GM06990 (cell line): ENCODE measurements at regions not wholly inside any gene's neighbourhood (a gene's known extent, or its start where the extent isn't known, plus 50 kb on each side); places are given as distances from the start of the nearest gene placed in this dataset.

ENCODE experiments used
- DNase-seq: peaks from one replicate; pipeline ENCODE4 v3.0.0-alpha.2; 2011; ENCODE audit not compliant: insufficient read length; ENCODE audit errors: extremely low read depth
- H3K27me3 ChIP-seq: replicated peaks from 2 replicates; pipeline ENCODE4 v1.6.0; 2011; ENCODE audit warnings: low read length; ENCODE audit not compliant: control insufficient read depth, insufficient read depth
- H3K36me3 ChIP-seq: 2 replicates; pipeline ENCODE4 v1.5.1; 2011; ENCODE audit warnings: low read length; ENCODE audit not compliant: control insufficient read depth, insufficient read depth
- H3K4me3 ChIP-seq: replicated peaks from 2 replicates; pipeline ENCODE4 v1.5.1; 2011; ENCODE audit warnings: low read depth, mild to moderate bottlenecking, control low read depth, low read length
- CTCF ChIP-seq: IDR thresholded peaks from 2 replicates; pipeline ENCODE4 v1.5.1; 2011; ENCODE audit warnings: low read length, control low read depth, mild to moderate bottlenecking, inconsistent platforms; ENCODE audit not compliant: insufficient read depth, poor library complexity, severe bottlenecking

GRCh38 chr3:170644711-170645110 lies 58.8 kb upstream of the SLC7A14 start:
- no peaks in the 10 kb centered on the region; the same call in 1 of the 2 replicates for H3K27me3 ChIP-seq
- no peak for TF ChIP-seq CTCF
- DNase-seq = no peak
- no peak overlapping the region for H3K4me3 ChIP-seq
- H3K36me3 ChIP-seq = no peaks in the 10 kb centered on the region

- no peak for DNase-seq
- no peaks in the 10 kb centered on the region; the same call in none of the 2 replicates for H3K27me3 ChIP-seq
- no peak for TF ChIP-seq CTCF
- H3K36me3 ChIP-seq = no peaks in the 10 kb centered on the region
- no peak overlapping the region for H3K4me3 ChIP-seq
These were observed 58.0 kb upstream of the SLC7A14 start for GRCh38 chr3:170643831-170644230.

GRCh38 chr3:170642882-170643601 lies 57.2 kb upstream of the SLC7A14 start:
- no peak for DNase-seq
- no peak for TF ChIP-seq CTCF
- no peak overlapping the region for H3K4me3 ChIP-seq
- no peaks in the 10 kb centered on the region; the same call in none of the 2 replicates for H3K27me3 ChIP-seq
- H3K36me3 ChIP-seq = no peaks in the 10 kb centered on the region

GRCh38 chr3:170641510-170642236 lies 55.8 kb upstream of the SLC7A14 start:
- Histone ChIP-seq H3K36me3 (no peaks in the 10 kb centered on the region), H3K27me3 (no peaks in the 10 kb centered on the region; the same call in none of the 2 replicates), H3K4me3 (no peak overlapping the region)
- no peak for DNase-seq
- no peak for TF ChIP-seq CTCF

- H3K4me3 ChIP-seq = no peak overlapping the region
- no peaks in the 10 kb centered on the region for H3K36me3 ChIP-seq
- no peak for TF ChIP-seq CTCF
- no peaks in the 10 kb centered on the region; the same call in none of the 2 replicates for H3K27me3 ChIP-seq
- DNase-seq = no peak
These were observed 54.9 kb upstream of the SLC7A14 start for GRCh38 chr3:170640737-170641171.
